Muscle of back (tissue), 3 donors: ENCODE measurements at regions not wholly inside any gene's neighbourhood (a gene's known extent, or its start where the extent isn't known, plus 50 kb on each side); places are given as distances from the start of the nearest gene placed in this dataset.
A peak's percentile ranks its signal among the peaks of the same experiment; 100 is the strongest.
"Not testable (repeated sequence)": the region's sequence is repeated elsewhere in the genome, so short reads cannot be mapped to it uniquely, and the experiment has no call there.

Source experiments
- DNase-seq, 3 donors: peaks; one replicate each; pipeline versions ENCODE4 v3.0.0 to v3.0.0-alpha.2; 2013

GRCh38 chr3:82509106-82509842 is 747.8 kb upstream of the GBE1 start:
- no peak for DNase-seq

- no peak for DNase-seq
These were observed 744.8 kb upstream of the GBE1 start for GRCh38 chr3:82506204-82506603.

- no peak for DNase-seq
These were observed 743.8 kb upstream of the GBE1 start for GRCh38 chr3:82505079-82505756.

- no peak for DNase-seq
These were observed 736.7 kb upstream of the GBE1 start for GRCh38 chr3:82498186-82498585.

GRCh38 chr3:82496890-82497560 is 735.6 kb upstream of the GBE1 start:
- DNase-seq = no peak

- no peak for DNase-seq
These were observed 734.2 kb upstream of the GBE1 start for GRCh38 chr3:82495655-82496054.

GRCh38 chr3:82494977-82495489 is 733.6 kb upstream of the GBE1 start:
- DNase-seq = no peak

- DNase-seq = no peak
These were observed 732.4 kb upstream of the GBE1 start for GRCh38 chr3:82493858-82494257.

GRCh38 chr3:82475306-82475705 is 713.9 kb upstream of the GBE1 start:
- DNase-seq = peak in 1 of 3 donors; percentile 5

GRCh38 chr3:82474711-82475110 is 713.3 kb upstream of the GBE1 start:
- peak in 1 of 3 donors; percentile 23 for DNase-seq

GRCh38 chr3:82473864-82474541 is 712.6 kb upstream of the GBE1 start:
- no peak for DNase-seq

GRCh38 chr3:82467051-82467450 is 705.6 kb upstream of the GBE1 start:
- no peak for DNase-seq

GRCh38 chr3:82462977-82463376 is 701.5 kb upstream of the GBE1 start:
- peak in 1 of 3 donors; percentile 1 for DNase-seq

GRCh38 chr3:82461049-82461889 is 699.8 kb upstream of the GBE1 start:
- no peak for DNase-seq

- no peak for DNase-seq
These were observed 686.9 kb upstream of the GBE1 start for GRCh38 chr3:82448320-82448719.

GRCh38 chr3:82428821-82429220 is 667.4 kb upstream of the GBE1 start:
- not testable (repeated sequence) for DNase-seq

- DNase-seq = no peak
These were observed 662.5 kb upstream of the GBE1 start for GRCh38 chr3:82424031-82424339.

GRCh38 chr3:82423268-82424030 is 662.0 kb upstream of the GBE1 start:
- no peak for DNase-seq

GRCh38 chr3:82416830-82417229 is 655.4 kb upstream of the GBE1 start:
- DNase-seq = no peak

GRCh38 chr3:82416349-82416748 is 654.9 kb upstream of the GBE1 start:
- DNase-seq = no peak

- no peak for DNase-seq
These were observed 651.7 kb upstream of the GBE1 start for GRCh38 chr3:82413171-82413570.
